ENCODE measurements at regions not wholly inside any gene's neighbourhood (a gene's known extent, or its start where the extent isn't known, plus 50 kb on each side); places are given as distances from the start of the nearest gene placed in this dataset.

DNA sequence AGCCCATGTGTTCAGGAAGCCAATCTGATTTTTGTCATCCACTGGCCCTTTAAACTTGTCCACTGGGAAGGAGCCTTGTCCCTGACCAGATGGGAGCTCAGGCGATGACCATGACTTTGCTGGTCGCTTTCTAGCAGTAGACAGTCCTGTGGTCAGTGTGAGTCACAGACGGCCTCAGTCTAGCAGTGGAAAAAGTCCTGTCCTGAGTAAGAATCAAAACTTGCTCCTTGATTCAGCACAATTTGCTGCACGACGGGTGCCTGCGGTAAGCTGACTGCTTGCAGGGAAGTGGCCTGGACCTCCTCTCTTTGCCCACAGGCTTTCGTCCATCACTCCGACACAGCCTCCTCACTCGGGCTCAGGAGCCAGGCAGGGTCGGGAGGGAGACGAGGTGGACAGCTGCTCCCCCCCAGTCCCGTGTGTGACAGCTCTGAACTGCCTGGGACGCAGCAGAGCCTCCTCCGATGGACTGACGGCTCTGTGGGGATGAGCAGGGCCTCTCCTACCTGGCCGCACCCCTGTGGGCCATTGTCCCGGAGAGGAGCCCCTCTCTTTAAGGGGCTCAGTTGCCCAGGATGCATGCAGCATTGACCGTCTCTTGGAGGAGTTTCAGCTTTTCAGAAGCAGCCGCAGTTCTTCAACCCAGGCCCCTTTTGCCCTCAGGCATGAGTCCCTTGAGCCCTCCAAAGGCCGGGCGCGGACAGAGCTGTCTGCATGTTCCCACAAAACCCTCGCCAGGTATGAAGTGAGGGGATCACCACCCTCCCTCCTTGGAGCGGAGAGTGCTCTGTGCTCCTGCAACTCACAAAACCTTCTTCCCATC lies 209.2 kb downstream of the ANKRD60 start:
- DNase-seq (ENCODE audit: low spot score), result peak; percentile 49

DNA sequence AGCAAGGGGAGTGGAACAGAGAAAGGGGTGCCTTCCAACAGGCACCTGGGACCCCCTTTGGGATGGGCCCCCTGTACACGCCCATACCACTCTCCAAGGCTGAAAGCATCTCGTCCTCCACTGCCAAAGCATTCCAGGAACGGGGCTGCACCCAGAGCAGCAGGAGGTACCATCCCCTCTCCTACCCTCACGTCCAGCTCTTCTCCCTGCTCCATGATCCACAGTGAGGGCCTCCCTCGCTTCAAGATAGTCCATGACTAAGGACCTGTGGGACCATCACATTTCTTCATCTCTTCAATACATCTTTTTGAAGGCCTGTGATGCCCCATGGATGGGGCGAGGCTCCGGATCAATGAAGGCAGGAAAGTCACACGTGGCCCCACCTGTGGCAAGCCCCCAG lies 209.9 kb downstream of the ANKRD60 start:
- no peak for DNase-seq (ENCODE audit: low spot score)

DNA sequence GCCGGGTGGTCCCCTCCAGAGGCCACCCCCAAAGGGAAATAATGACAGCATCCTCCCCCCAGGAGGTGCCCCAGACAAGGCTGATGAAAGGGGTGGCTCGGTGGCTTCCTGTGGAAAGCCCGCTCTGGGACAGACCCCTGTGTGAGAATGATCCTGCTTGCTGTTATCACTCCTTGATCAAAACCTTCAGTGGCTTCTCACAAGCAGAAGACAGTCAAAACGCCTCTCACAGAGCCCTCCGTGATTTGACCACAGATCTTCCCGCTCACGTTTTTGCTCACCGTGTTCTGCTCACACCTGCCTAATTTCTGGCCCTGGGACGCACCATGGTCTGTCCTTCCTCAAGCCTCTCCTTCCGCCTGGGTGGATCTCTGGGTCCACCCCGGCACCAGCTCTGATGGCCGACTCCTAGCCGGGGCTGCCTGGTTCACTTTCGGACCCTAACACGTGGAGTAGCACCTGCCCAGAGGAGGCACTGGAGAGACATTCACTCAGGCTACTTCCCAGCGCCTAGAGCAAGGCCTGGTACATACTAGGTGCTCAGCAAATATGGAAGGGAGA lies 210.4 kb downstream of the ANKRD60 start:
- no peak for DNase-seq (ENCODE audit: low spot score)

DNA sequence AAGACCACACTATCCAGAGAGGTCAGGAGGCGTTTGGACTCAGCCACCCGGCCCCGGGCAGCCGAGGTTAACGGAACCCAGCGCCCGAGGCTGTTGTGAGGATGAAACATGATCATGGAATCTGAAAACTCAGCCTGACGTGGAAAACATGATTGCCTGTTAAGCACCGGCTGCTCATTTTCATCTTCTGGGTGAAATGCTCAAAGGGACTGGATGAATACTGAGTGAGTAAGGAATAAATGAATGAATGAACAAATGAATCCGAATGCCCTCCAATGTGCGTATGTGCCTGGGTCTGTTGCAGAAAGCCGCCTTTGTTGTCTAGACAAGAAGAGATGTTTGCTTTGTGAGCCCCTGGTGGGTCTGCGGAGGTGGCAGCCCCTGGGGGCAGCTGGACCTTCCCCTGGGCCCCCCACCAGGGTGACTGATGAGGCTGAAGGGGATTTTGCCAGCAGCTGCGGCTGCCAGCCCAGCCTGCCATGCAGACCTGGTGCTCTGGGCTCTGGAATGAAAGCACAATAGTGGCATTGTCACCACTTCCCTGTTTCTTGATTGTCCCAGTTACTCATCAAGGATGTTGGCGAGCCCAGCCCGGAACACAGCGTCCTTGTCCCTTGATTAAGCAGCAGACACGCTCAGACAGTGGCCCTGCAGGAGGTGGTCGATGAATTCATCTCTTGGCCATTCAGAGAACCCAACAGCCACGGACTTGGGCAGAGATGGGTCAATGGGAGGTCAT lies 211.1 kb downstream of the ANKRD60 start:
- DNase-seq (ENCODE audit: low spot score), result peak; percentile 77

DNA sequence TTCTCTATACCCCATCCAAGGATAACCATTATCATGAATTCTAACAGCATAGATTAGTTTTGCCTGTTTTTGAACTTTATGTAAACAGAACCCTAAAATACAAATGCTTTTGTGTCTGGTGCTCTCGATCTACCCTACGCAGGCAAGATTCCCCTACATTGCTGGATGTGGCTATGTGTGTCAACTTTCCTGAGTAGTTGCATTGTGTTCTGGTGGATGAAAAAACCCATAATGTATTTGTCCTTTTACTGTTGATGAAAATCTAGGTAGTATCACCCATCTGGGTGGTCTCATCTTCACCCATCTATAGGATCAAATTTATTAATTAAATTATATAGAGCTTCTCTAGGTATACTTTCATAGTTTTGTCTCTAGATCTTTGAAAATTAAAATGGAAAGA lies 211.7 kb downstream of the ANKRD60 start:
- DNase-seq (ENCODE audit: low spot score), result no peak

DNA sequence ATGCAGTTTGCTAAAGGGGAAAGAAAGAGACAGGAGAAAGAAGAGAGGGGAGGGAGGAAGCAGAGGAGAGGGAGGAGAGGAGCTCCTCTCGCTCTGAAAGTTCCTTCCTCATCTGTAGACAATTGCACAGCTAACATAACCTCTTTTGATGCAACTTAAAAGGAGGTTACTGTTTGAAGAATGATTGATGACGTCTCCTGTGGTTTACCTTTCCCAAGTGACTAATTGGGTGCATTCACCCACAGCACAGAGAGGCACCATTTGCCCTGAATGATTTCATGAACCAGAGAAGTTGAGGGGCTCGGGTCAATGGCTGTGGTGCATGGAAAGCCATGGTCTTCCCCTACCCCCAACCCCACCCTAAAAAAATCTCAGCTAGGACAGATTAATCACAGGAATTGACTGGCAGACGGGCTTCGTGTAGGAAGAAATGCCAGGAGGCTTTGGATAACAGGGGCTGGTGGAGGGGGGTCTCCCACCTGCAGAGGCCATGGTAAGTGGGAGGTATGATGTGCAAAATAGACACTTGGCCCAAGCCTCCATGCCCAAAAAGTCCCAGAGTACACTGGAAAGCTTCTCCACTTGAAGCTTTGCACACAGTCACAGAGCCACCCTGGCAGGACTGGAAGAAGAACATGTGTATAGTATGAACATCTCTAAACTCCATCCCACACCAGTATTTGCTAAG lies 213.7 kb downstream of the ANKRD60 start:
- peak; percentile 27 for DNase-seq (ENCODE audit: low spot score)

DNA sequence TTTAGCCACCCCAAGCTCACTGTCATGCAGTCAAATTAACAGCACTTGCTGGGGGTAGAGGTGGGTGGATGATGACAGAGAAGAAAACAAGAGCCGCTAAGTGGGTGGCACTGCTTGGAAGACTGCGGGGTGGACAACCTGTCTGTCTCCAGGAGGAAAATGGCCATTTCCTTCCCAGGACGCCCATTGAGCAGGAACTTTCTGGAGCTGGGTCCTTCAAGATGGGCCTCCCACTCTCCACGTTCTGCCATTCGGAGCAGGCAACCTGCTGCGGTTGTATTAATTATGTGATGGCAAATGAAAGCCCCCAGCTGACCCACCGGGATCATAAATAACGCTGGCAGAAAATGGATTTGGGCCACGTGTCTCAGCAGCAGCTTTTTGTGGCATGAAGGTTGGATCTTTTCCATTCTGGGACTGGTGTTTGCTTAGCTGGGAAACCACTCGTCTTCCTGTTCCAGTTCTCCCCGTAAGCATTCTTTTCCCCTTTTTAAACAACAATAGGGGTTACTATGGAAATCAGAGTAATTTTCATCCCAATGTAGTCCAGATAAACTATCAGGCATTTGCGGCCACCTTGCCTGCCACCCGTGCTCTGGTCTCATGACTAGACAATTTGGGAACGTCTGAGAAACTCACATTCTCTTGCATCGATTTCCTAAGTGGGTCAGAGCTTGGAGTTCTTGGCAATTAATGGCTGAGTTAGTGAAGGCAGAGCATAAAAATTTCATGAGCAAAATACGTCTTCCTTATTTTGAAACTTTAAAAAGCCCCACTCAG lies 215.5 kb downstream of the ANKRD60 start:
- no peak for DNase-seq (ENCODE audit: low spot score)

DNA sequence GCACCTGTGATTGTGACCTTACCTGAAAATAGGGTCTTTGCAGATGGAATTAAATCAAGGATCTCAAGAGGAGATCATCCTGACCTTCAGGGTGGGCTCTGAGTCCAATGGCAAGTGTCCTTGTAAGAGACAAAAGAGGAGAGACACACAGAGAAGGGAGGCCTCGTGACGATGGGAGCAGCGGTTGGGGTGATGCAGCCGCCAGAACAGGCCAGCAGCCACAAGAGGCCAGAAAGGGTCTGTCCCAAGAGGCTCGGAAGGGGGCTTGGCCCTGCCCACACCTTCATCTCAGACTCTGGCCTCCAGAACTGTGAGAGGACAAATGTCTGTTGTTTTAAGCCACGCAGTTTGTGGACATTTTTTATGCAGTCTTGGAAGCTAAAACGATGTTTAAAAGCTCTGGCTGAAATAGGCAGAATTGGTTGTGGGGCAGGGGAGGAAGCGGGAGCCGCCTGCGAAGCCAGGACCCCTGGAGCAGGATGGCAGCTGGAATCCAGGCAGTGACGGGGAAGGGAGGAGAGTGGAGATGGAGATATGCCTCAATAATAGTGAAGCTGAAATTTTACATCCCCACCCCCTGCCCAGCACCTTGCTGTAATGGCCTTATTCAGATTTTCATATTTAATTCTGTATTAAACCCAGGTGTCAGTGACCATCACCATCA lies 216.4 kb downstream of the ANKRD60 start:
- no peak for DNase-seq (ENCODE audit: low spot score)

DNA sequence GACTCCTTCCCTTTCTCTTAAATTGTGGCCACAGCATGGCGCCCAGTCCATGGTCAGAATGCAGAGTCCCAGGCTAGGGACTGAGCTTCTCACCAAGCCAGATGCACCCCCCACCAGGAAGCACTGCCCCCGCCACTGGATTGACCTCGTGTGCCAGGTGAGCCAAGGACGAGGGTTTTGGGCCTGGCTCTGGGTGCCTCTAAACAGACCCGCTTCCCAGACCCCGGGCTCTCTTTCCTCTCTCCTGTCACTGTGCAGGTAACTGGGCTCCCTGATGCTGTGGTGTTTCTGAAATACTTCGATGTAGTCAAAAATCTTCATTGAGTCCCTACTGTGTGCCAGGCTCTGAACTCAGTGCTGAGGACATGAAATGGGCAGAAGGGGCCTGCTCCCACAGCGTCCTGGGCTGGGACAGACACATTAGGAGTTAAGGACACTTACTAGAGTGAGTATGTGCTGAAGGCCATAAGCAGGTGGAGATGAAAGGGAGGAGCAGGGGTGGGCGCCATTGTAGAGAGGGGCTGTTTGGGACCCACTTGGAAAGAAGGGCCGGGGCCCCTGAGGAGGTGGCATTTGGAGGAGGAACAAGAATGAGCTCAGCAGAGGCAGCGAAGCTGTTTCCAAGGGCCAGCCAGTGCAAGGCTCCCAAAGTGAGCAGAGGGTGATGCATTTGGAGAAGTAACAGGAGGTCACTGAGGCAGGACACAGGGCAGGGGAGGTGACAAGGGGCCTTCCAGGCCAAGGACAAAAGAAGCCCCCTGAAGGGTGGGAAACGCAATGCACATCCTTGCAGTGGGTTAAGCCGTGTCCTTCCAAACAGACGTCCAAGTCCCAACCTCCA lies 217.1 kb downstream of the ANKRD60 start:
- no peak for DNase-seq (ENCODE audit: low spot score)

DNA sequence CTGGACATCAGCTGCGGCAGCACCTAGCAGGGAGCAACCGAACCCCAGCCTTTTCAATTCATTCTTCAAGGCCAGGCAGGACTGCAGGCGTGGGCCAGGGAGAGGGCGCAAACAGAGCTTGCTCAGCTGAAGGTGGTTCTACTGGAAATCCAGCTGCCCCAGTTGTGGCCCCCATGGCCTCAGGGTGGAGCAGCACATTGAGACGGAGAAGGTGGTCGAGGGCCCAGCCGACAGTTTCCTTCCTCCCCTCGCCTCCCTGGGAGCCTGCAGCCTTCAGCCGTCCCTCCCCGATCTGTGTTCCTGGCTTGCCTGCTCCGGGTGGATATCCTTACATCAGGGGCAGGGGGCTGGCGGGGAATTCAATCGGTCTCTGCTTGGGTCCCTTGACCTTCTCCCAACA lies 217.8 kb downstream of the ANKRD60 start:
- DNase-seq (ENCODE audit: low spot score), result no peak

DNA sequence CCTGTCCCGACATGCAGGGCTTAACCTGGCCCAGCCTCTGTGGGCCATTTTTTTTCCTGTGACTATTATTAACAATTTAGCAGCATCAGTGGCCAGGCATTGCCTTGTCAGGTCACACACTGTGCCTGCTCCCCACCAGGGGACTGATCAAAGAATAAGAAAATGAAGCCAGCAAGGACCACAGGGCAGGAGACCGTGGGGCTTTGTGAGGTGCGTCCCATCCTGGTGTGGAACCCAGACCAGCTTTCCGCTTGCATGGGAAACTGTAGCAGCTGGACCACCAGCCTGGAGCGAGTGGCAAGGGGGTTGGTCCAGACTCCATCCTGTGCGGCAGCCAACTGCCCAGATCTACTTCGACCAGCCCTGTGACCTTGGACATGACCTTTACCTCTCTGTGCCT lies 218.3 kb downstream of the ANKRD60 start:
- no peak for DNase-seq (ENCODE audit: low spot score)

DNA sequence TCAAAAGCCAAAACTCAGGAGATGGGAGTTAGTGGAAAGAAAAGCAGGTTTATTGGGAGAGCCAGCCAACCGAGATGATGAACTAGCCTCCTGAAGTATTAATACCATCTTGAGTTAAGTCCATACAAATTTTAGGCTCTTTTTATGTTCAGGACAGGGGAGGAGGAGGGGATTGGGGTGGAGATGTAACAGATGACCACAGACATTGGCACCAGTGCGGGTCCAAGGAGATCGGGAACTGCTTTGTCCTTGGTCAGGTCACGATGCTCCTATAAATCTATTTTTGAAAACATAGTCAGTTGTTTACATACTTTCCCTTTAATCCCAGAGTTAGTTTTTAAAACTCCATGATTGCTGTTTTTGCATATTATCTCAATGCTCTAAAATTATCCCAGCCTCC lies 219.6 kb downstream of the ANKRD60 start:
- DNase-seq (ENCODE audit: low spot score), result no peak

DNA sequence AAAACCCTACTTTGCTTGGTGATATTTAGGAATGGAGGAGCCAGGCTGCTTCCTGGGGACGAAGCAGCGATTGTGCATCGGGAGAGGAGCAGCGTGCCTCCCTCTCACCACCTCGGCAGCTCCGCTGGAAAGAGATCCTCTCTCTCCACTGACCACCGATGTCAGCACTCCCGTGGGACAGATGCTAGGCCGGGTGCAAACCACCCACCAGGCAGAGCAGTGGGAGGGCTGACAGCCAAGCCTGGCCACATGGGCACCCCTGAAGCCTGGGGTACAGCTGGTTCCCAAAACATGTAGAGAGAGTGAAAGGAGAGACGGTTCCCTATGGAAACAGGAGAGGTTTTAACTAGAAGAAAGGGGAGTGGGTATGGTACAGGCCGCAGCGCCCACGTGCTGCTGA lies 220.0 kb downstream of the ANKRD60 start:
- no peak for DNase-seq (ENCODE audit: low spot score)

DNA sequence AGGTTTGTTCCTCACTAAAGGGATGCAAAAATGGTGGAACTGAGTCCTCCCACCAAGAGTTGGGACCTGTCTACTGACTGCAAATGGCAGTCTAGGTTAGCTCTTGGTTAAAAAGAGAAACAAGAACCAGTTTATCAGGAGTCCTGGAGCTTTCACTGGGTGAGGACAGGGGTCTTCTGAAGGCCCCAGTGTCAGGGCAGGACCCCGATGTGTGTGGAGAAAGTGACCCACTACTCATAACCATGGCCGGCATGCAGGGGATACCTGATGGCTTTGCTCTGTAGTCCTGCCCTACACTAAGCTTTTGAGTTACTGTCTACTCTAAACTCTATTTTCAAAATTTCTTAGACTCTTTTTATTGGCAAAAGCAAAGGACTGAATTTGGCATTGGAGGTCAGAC lies 220.5 kb downstream of the ANKRD60 start:
- DNase-seq (ENCODE audit: low spot score), result no peak

DNA sequence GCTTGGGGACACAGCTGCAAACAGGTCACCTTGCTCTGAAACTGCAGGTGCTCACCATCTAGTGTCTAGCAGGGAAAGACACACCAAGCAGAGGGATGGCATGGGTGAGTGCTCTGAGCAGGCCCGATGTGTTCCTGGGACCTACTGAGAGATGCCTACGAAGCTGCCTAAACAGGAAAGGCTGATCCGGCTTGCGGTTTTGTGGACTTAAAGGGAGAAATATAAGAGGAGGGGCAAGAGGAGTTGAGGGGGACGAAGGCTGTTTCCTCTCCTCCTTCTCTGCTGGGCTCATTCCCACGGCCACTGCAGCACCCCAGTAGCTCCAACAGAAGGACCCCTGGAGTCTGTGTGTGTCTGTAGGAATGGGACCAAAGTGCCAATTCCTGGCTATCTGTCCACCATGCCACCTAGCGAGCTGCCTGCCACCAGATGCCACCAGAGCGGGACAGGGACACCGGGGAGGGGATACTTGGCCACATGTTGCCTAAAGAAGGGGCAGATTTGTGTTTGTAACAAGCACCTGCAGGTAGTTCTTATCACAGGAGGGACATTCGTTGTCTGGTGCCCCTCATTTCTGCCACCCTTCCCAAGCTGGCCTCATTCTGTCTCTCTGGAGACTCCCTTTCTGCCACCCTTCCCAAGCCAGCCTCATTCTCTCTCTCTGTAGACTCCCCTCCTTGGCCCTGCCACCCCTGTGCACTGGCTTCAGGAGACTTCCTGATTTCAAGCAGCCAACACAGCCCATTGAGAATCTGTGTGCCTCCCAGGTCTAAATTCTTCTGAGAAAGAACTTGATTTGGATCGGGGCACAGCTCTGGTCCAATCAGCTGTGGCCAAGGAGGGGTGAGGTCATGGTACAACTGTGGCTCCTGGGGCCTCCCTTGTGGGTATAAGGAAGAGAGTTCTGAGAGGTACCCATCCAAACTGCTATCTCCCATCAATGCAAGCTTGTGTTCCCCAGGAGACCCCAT lies 221.8 kb downstream of the ANKRD60 start:
- no peak for DNase-seq (ENCODE audit: low spot score)

DNA sequence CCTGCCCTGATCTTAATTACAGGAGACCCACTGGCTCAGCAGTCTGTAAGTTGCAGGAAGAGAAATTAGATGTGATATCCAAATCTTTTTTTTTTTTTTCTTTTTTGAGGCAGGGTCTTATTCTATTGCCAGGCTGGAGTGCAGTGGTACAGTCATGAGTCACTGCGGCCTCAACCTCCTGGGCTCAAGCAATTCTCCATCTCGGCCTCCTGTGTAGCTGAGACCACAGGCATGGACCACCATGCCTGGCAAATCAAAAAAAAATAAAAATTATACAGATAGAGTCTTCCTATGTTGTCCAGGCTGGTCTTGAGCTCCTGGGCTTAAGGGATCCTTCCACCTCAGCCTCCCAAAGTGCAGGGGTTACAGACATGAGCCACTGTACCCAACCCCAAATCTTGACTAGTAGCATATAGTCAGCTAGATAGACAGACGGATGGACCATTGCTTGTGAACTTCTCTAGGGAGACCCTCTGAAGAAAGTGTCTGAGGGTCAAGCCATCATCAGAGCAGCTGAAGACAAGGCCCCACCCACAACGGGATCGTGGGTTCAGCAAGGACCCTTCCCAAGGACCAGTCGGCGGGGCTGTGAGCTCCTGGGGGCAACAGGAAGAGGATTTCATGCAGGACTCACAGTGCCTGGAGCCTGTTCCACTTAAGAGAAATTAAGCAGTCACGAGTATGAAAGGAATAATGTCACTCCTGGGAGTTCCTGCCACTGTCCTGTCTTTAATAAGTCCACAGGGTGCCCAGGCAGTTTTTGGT lies 222.7 kb downstream of the ANKRD60 start:
- no peak for DNase-seq (ENCODE audit: low spot score)

DNA sequence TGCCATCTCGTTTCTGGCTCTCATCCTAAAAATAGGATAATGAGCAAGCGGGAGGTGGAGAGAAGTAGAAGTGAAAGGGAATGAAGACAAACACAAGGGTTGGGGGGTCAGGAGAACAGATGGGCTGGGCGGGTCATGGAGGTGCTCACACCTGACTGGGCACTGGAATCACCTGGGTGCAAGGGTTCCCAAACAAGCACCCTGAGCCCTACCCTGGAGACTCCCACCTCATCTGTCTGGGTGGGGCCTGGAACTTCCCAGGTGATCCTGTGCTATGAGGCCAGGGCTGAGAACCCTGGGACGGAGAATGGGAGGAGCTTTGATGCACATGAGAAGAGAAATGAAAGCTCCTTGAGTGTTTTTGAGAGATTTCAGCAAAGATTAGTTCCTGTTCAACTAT lies 223.6 kb downstream of the ANKRD60 start:
- DNase-seq (ENCODE audit: low spot score), result no peak

DNA sequence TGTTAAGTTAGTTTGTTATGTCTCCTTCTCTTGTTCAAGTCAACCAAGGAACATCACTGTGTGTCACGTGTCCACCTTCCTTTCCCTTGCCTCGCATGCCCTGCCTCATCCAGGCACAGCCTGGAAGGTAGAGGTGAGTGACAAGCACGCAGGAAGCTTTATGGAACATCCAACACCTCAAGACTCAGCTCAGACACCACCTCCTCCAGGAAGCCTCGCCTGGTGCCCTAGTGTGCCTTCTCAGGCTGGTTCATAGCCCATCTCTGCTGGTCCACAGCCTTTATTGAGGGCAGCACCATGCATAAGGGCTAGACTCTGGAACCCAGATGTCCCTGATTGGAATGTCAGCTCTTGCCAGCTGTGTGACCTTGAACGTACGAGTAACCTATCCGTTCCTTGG lies 224.3 kb downstream of the ANKRD60 start:
- no peak for DNase-seq (ENCODE audit: low spot score)

Data from H4 (cell line).